ENCODE measurements at regions not wholly inside any gene's neighbourhood (a gene's known extent, or its start where the extent isn't known, plus 50 kb on each side); places are given as distances from the start of the nearest gene placed in this dataset.
A peak's percentile ranks its signal among the peaks of the same experiment; 100 is the strongest.

GRCh38 chr2:145090841-145091761 is 571.2 kb upstream of the ZEB2 start:
- no peaks in the 10 kb centered on the region for H3K9me3 ChIP-seq (ENCODE audit: control insufficient read depth, insufficient read depth, low read depth, low read length)
- H3K4me2 ChIP-seq (ENCODE audit: extremely low read depth, insufficient read depth, low read length), result no peak overlapping the region
- H3K27me3 ChIP-seq (ENCODE audit: control insufficient read depth, insufficient read depth, low read length), result no peaks in the 10 kb centered on the region
- no peaks in the 10 kb centered on the region for H4K20me1 ChIP-seq (ENCODE audit: control insufficient read depth, extremely low read depth, insufficient read depth, low read length)
- H3K4me1 ChIP-seq (ENCODE audit: control insufficient read depth, extremely low read depth, insufficient read depth, low read length), result peaks cover 9% of the 10 kb centered on the region
- H3K79me2 ChIP-seq (ENCODE audit: control insufficient read depth, insufficient read depth, low read length), result no peaks in the 10 kb centered on the region
- H3K4me3 ChIP-seq (replicated peaks in 1 of 4; ENCODE audit: control extremely low read depth in 1 of 4, insufficient read depth in 1 of 4, low read depth in 3 of 4, low read length in 4 of 4), result no peak overlapping the region
- no peak overlapping the region for H3K9ac ChIP-seq (ENCODE audit: insufficient read depth, low read length)
- peak; percentile 70 to 89 for DNase-seq (ENCODE audit: low read depth in 2 of 2)
- no peaks in the 10 kb centered on the region for H3K36me3 ChIP-seq (ENCODE audit: control insufficient read depth, insufficient read depth, low read length)
- TF ChIP-seq EZH2 (IDR thresholded peaks at IDR 0.05; ENCODE audit: low read length, missing control alignments), result no peak
- TF ChIP-seq CTCF (conservative IDR thresholded peaks at IDR 0.05 in 1 of 2, IDR thresholded peaks at IDR 0.05 in 1 of 2; ENCODE audit: low read depth in 1 of 2, low read length in 2 of 2), result no peak
- no peak overlapping the region for H2AFZ ChIP-seq (ENCODE audit: low read length)
- H3K27ac ChIP-seq (ENCODE audit: insufficient read depth, low read length), result no peak overlapping the region

- Histone ChIP-seq H3K27ac (ENCODE audit: insufficient read depth, low read length) (no peak overlapping the region), H3K9ac (ENCODE audit: insufficient read depth, low read length) (no peak overlapping the region), H3K79me2 (ENCODE audit: control insufficient read depth, insufficient read depth, low read length) (no peaks in the 10 kb centered on the region), H3K9me3 (ENCODE audit: control insufficient read depth, insufficient read depth, low read depth, low read length) (no peaks in the 10 kb centered on the region), H3K4me1 (ENCODE audit: control insufficient read depth, extremely low read depth, insufficient read depth, low read length) (peaks cover 9% of the 10 kb centered on the region), H2AFZ (ENCODE audit: low read length) (no peak overlapping the region), H3K27me3 (ENCODE audit: control insufficient read depth, insufficient read depth, low read length) (no peaks in the 10 kb centered on the region), H3K4me2 (ENCODE audit: extremely low read depth, insufficient read depth, low read length) (no peak overlapping the region), H3K4me3 (replicated peaks in 1 of 4; ENCODE audit: control extremely low read depth in 1 of 4, insufficient read depth in 1 of 4, low read depth in 3 of 4, low read length in 4 of 4) (no peak overlapping the region), H3K36me3 (ENCODE audit: control insufficient read depth, insufficient read depth, low read length) (no peaks in the 10 kb centered on the region), H4K20me1 (ENCODE audit: control insufficient read depth, extremely low read depth, insufficient read depth, low read length) (no peaks in the 10 kb centered on the region)
- peak; percentile 28 to 29 for DNase-seq (ENCODE audit: low read depth in 2 of 2)
- TF ChIP-seq CTCF (conservative IDR thresholded peaks at IDR 0.05 in 1 of 2, IDR thresholded peaks at IDR 0.05 in 1 of 2; ENCODE audit: low read depth in 1 of 2, low read length in 2 of 2), result no peak
- no peak for TF ChIP-seq EZH2 (IDR thresholded peaks at IDR 0.05; ENCODE audit: low read length, missing control alignments)
These were observed 568.8 kb upstream of the ZEB2 start for GRCh38 chr2:145088756-145089155.

- H4K20me1 ChIP-seq (ENCODE audit: control insufficient read depth, extremely low read depth, insufficient read depth, low read length), result no peaks in the 10 kb centered on the region
- H3K9ac ChIP-seq (ENCODE audit: insufficient read depth, low read length), result no peak overlapping the region
- no peaks in the 10 kb centered on the region for H3K9me3 ChIP-seq (ENCODE audit: control insufficient read depth, insufficient read depth, low read depth, low read length)
- no peak overlapping the region for H2AFZ ChIP-seq (ENCODE audit: low read length)
- no peak overlapping the region for H3K4me3 ChIP-seq (replicated peaks in 1 of 4; ENCODE audit: control extremely low read depth in 1 of 4, insufficient read depth in 1 of 4, low read depth in 3 of 4, low read length in 4 of 4)
- H3K4me2 ChIP-seq (ENCODE audit: extremely low read depth, insufficient read depth, low read length), result no peak overlapping the region
- no peaks in the 10 kb centered on the region for H3K79me2 ChIP-seq (ENCODE audit: control insufficient read depth, insufficient read depth, low read length)
- H3K36me3 ChIP-seq (ENCODE audit: control insufficient read depth, insufficient read depth, low read length), result no peaks in the 10 kb centered on the region
- DNase-seq (ENCODE audit: low read depth in 2 of 2), result no peak
- peaks cover 7% of the 10 kb centered on the region for H3K4me1 ChIP-seq (ENCODE audit: control insufficient read depth, extremely low read depth, insufficient read depth, low read length)
- no peak for TF ChIP-seq EZH2 (IDR thresholded peaks at IDR 0.05; ENCODE audit: low read length, missing control alignments)
- TF ChIP-seq CTCF (conservative IDR thresholded peaks at IDR 0.05 in 1 of 2, IDR thresholded peaks at IDR 0.05 in 1 of 2; ENCODE audit: low read depth in 1 of 2, low read length in 2 of 2), result no peak
- H3K27me3 ChIP-seq (ENCODE audit: control insufficient read depth, insufficient read depth, low read length), result no peaks in the 10 kb centered on the region
- H3K27ac ChIP-seq (ENCODE audit: insufficient read depth, low read length), result no peak overlapping the region
These were observed 567.0 kb upstream of the ZEB2 start for GRCh38 chr2:145086910-145087309.

Measured in fibroblast of lung (primary cell).